CD4-positive, alpha-beta T cell (primary cell): ENCODE measurements at regions not wholly inside any gene's neighbourhood (a gene's known extent, or its start where the extent isn't known, plus 50 kb on each side); places are given as distances from the start of the nearest gene placed in this dataset.

ENCODE experiments used
- ATAC-seq: fragments of 200-7000 bp; cut with Tn5 transposase; one replicate; pipeline ENCODE4 v1.10.0; 2022; ENCODE audit warnings: mild to moderate bottlenecking; ENCODE audit not compliant: poor library complexity
- CTCF ChIA-PET: fragments of 350-600 bp; sonication (Branson Sonifier 250); formaldehyde crosslinking; loops from one replicate; lab custom pipeline; 2021; ENCODE audit warnings: antibody characterized with exemption, inconsistent platforms; lab: Charles Lee
- POLR2A ChIA-PET: fragments of 350-600 bp; sonication (Branson Sonifier 250); formaldehyde crosslinking; loops from one replicate; lab custom pipeline; 2021; ENCODE audit warnings: antibody characterized with exemption, inconsistent platforms; lab: Charles Lee
- DNase-seq, 14 experiments: peaks; one replicate each; pipeline ENCODE4 v3.0.0-alpha.2; 2013 to 2020; ENCODE audit warnings: mixed read lengths in 2 of 14
- H3K27ac ChIP-seq, 2 donors: one replicate each; pipeline versions ENCODE4 v1.5.1 to v1.7.0; 2013; ENCODE audit warnings: low read length in 2 of 2, low read depth in 1 of 2, mild to moderate bottlenecking in 1 of 2
- H3K27me3 ChIP-seq, 2 experiments: 1 replicate in 1 of 2; 2 replicates in 1 of 2; pipeline versions ENCODE4 v1.6.1 to v1.7.0; 2013; ENCODE audit warnings: low read length in 2 of 2, control low read depth in 1 of 2, mild to moderate bottlenecking in 1 of 2, moderate library complexity in 1 of 2; ENCODE audit not compliant: insufficient read depth in 2 of 2, control insufficient read depth in 1 of 2
- H3K36me3 ChIP-seq: one replicate; pipeline ENCODE4 v1.6.1; 2013; ENCODE audit warnings: low read length, control low read depth; ENCODE audit not compliant: insufficient read depth
- H3K4me1 ChIP-seq: one replicate; pipeline ENCODE4 v1.6.1; 2013; ENCODE audit warnings: low read length, control low read depth; ENCODE audit not compliant: insufficient read depth
- H3K4me3 ChIP-seq: one replicate; pipeline ENCODE4 v1.5.1; 2013; ENCODE audit warnings: mild to moderate bottlenecking, low read length, moderate library complexity
- H3K9me3 ChIP-seq, 2 experiments: 1 replicate in 1 of 2; 2 replicates in 1 of 2; pipeline versions ENCODE4 v1.6.1 to v1.7.0; 2013; ENCODE audit warnings: low read length in 2 of 2, mild to moderate bottlenecking in 2 of 2, control low read depth in 1 of 2, moderate library complexity in 1 of 2; ENCODE audit not compliant: control insufficient read depth in 1 of 2, insufficient read depth in 1 of 2
- H3K27ac Mint-ChIP-seq: one replicate; pipeline ENCODE4 v1.8.0; 2020; ENCODE audit warnings: mixed read lengths
- H3K27me3 Mint-ChIP-seq: one replicate; pipeline ENCODE4 v1.8.0; 2021; ENCODE audit warnings: mixed read lengths
- H3K36me3 Mint-ChIP-seq: one replicate; pipeline ENCODE4 v1.8.0; 2021; ENCODE audit warnings: low read depth, mixed read lengths
- H3K4me1 Mint-ChIP-seq: one replicate; pipeline ENCODE4 v1.8.0; 2021; ENCODE audit warnings: low read depth, mixed read lengths
- H3K4me3 Mint-ChIP-seq: one replicate; pipeline ENCODE4 v1.8.0; 2020; ENCODE audit warnings: mild to moderate bottlenecking, mixed read lengths
- H3K9me3 Mint-ChIP-seq: one replicate; pipeline ENCODE4 v1.8.0; 2020; ENCODE audit warnings: mixed read lengths
- CTCF ChIP-seq: fragments of 200-600 bp; IDR thresholded peaks from one replicate; pipeline ENCODE4 v1.8.0; 2022; ENCODE audit warnings: antibody characterized with exemption, mild to moderate bottlenecking
- intact Hi-C, 2 experiments: fragments of 100-400 bp; cut with DNase I in 1 of 2; cut with micrococcal nuclease in 1 of 2; formaldehyde crosslinking; loops; one replicate each; pipeline versions ENCODE4 v1.15.1 to v1.9.0; 2023 to 2025; cut with DNase I, micrococcal nuclease

- Mint-ChIP-seq H3K9me3 (no peaks in the 10 kb centered on the region), H3K4me3 (no peak overlapping the region), H3K36me3 (no peaks in the 10 kb centered on the region), H3K27ac (no peak overlapping the region), H3K4me1 (no peaks in the 10 kb centered on the region), H3K27me3 (no peaks in the 10 kb centered on the region)
- Histone ChIP-seq H3K4me3 (no peak overlapping the region), H3K27me3 (no peaks in the 10 kb centered on the region), H3K4me1 (no peaks in the 10 kb centered on the region), H3K27ac (no peak overlapping the region), H3K9me3 (peaks cover 0 to 13% of the 10 kb centered on the region in 2 experiments), H3K36me3 (no peaks in the 10 kb centered on the region)
- DNase-seq (no peak), ATAC-seq (no peak)
- no peak for TF ChIP-seq CTCF
- ChIA-PET CTCF (no interaction called here), POLR2A (no interaction called here)
- intact Hi-C loops: no loop called here
Measured at GRCh38 chr4:8796096-8796495, 75.5 kb downstream of the HMX1 start.

- CTCF ChIA-PET: no interaction called here
- Histone ChIP-seq H3K27me3 (no peaks in the 10 kb centered on the region), H3K36me3 (no peaks in the 10 kb centered on the region), H3K4me3 (no peak overlapping the region), H3K4me1 (no peaks in the 10 kb centered on the region), H3K27ac (no peak overlapping the region), H3K9me3 (peaks cover 0 to 19% of the 10 kb centered on the region in 2 experiments)
- intact Hi-C loops: no loop called here
- H3K9me3 Mint-ChIP-seq: no peaks in the 10 kb centered on the region
- no peak overlapping the region for H3K4me3 Mint-ChIP-seq
- no peaks in the 10 kb centered on the region for H3K36me3 Mint-ChIP-seq
- H3K27ac Mint-ChIP-seq: no peak overlapping the region
- no peak for TF ChIP-seq CTCF
- H3K27me3 Mint-ChIP-seq: no peaks in the 10 kb centered on the region
- POLR2A ChIA-PET: no interaction called here
- ATAC-seq (no peak), DNase-seq (no peak)
- no peaks in the 10 kb centered on the region for H3K4me1 Mint-ChIP-seq
Measured at GRCh38 chr4:8795140-8795539, 76.5 kb downstream of the HMX1 start.

GRCh38 chr4:8794491-8794890 is 77.1 kb downstream of the HMX1 start:
- ChIA-PET CTCF (no interaction called here), POLR2A (no interaction called here)
- H3K36me3 Mint-ChIP-seq: no peaks in the 10 kb centered on the region
- H3K9me3 Mint-ChIP-seq: no peaks in the 10 kb centered on the region
- H3K4me1 Mint-ChIP-seq: no peaks in the 10 kb centered on the region
- Histone ChIP-seq H3K4me3 (no peak overlapping the region), H3K4me1 (no peaks in the 10 kb centered on the region), H3K27me3 (no peaks in the 10 kb centered on the region), H3K27ac (no peak overlapping the region), H3K36me3 (no peaks in the 10 kb centered on the region), H3K9me3 (peaks cover 0 to 26% of the 10 kb centered on the region in 2 experiments)
- H3K27ac Mint-ChIP-seq: no peak overlapping the region
- intact Hi-C loops: no loop called here
- DNase-seq (no peak), ATAC-seq (no peak)
- no peaks in the 10 kb centered on the region for H3K27me3 Mint-ChIP-seq
- no peak overlapping the region for H3K4me3 Mint-ChIP-seq
- no peak for TF ChIP-seq CTCF
